ENCODE measurements at regions not wholly inside any gene's neighbourhood (a gene's known extent, or its start where the extent isn't known, plus 50 kb on each side); places are given as distances from the start of the nearest gene placed in this dataset.

DNA sequence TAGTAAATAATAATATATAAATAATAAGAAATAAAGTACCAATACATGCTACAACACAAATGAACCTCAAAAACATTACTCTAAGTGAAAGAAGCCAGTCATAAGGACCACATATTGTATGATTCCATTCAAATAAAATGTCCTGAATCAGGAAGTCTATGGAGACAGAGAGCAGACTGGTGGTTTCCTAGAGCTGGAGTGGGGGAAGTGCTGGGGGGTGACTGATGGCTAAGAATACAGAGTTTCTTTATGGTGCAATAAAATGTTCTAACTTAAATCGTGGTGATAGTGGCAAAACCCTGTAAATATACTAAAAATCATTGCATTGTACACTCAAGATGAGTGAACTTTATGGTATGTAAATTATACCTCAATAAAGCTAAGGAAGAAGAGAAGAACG, 376.5 kb downstream of the BUD13 start:
- TF ChIP-seq, protein P1, sequence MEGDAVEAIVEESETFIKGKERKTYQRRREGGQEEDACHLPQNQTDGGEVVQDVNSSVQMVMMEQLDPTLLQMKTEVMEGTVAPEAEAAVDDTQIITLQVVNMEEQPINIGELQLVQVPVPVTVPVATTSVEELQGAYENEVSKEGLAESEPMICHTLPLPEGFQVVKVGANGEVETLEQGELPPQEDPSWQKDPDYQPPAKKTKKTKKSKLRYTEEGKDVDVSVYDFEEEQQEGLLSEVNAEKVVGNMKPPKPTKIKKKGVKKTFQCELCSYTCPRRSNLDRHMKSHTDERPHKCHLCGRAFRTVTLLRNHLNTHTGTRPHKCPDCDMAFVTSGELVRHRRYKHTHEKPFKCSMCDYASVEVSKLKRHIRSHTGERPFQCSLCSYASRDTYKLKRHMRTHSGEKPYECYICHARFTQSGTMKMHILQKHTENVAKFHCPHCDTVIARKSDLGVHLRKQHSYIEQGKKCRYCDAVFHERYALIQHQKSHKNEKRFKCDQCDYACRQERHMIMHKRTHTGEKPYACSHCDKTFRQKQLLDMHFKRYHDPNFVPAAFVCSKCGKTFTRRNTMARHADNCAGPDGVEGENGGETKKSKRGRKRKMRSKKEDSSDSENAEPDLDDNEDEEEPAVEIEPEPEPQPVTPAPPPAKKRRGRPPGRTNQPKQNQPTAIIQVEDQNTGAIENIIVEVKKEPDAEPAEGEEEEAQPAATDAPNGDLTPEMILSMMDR (conservative IDR thresholded peaks at IDR 0.05 in 1 of 2, IDR thresholded peaks at IDR 0.05 in 1 of 2; ENCODE audit: low read depth in 1 of 2, low read length in 2 of 2): no peak
- TF ChIP-seq EZH2 (IDR thresholded peaks at IDR 0.05; ENCODE audit: low read length, missing control alignments): no peak
